Lung (tissue), 11 donors: ENCODE measurements at regions not wholly inside any gene's neighbourhood (a gene's known extent, or its start where the extent isn't known, plus 50 kb on each side); places are given as distances from the start of the nearest gene placed in this dataset.

Experiments used
- ATAC-seq: fragments of 200-7000 bp; cut with Tn5 transposase; one replicate; pipeline ENCODE4 v1.9.1; 2020; ENCODE audit warnings: moderate number of reproducible peaks; ENCODE audit not compliant: insufficient read depth, low FRiP score
- DNase-seq, 3 donors: peaks; one replicate each; pipeline ENCODE4 v3.0.0-alpha.2; 2013 to 2017
- H3K27ac ChIP-seq, 2 donors: one replicate each; pipeline ENCODE4 v1.5.1; 2013; ENCODE audit warnings: mild to moderate bottlenecking in 2 of 2, moderate library complexity in 2 of 2, control low read depth in 1 of 2, inconsistent platforms in 1 of 2, low read depth in 1 of 2, low read length in 1 of 2
- H3K27me3 ChIP-seq, 3 donors: one replicate each; pipeline ENCODE4 v1.5.1; 2013; ENCODE audit warnings: low read length in 2 of 3; ENCODE audit not compliant: control insufficient read depth in 3 of 3, insufficient read depth in 3 of 3
- H3K36me3 ChIP-seq, 4 donors: one replicate each; pipeline ENCODE4 v1.5.1; 2013; ENCODE audit warnings: low read length in 4 of 4, mild to moderate bottlenecking in 1 of 4, moderate library complexity in 1 of 4; ENCODE audit not compliant: control insufficient read depth in 4 of 4, insufficient read depth in 4 of 4
- H3K4me1 ChIP-seq, 5 donors: one replicate each; pipeline ENCODE4 v1.5.1; 2013; ENCODE audit warnings: low read length in 5 of 5, mild to moderate bottlenecking in 2 of 5, moderate library complexity in 1 of 5; ENCODE audit not compliant: control insufficient read depth in 5 of 5, insufficient read depth in 5 of 5
- H3K4me3 ChIP-seq: one replicate; pipeline ENCODE4 v1.5.1; 2013; ENCODE audit warnings: mild to moderate bottlenecking, control low read depth, moderate library complexity
- H3K9ac ChIP-seq, 2 donors: one replicate each; pipeline ENCODE4 v1.5.1; 2013; ENCODE audit warnings: low read length in 2 of 2, control low read depth in 1 of 2; ENCODE audit not compliant: insufficient read depth in 1 of 2
- H3K9me3 ChIP-seq, 4 donors: one replicate each; pipeline ENCODE4 v1.5.1; 2013; ENCODE audit warnings: low read length in 3 of 4, mild to moderate bottlenecking in 1 of 4, moderate library complexity in 1 of 4; ENCODE audit not compliant: control insufficient read depth in 4 of 4, insufficient read depth in 3 of 4
- WGBS, 2 donors: extraction: QIAGEN DNeasy Blood & Tissue Kit; methylation state at CpG; one replicate each; pipeline ENCODE4 v1.1.7; 2013; 5-methylcytosine and 5-hydroxymethylcytosine counted together
- TF ChIP-seq, protein P1 (sequence below): IDR thresholded peaks from 2 replicates; pipeline ENCODE4 v1.5.1; 2012; ENCODE audit warnings: mild to moderate bottlenecking; ENCODE audit errors: control extremely low read depth, extremely low read depth
- donor health status: control.
- donor health status: control.
- donor health status: Bipolar disorder and iron deficiency.
- donor health status: healthy.
- donor health status: DM: yes; HTN: yes; CAD: no.

DNA sequence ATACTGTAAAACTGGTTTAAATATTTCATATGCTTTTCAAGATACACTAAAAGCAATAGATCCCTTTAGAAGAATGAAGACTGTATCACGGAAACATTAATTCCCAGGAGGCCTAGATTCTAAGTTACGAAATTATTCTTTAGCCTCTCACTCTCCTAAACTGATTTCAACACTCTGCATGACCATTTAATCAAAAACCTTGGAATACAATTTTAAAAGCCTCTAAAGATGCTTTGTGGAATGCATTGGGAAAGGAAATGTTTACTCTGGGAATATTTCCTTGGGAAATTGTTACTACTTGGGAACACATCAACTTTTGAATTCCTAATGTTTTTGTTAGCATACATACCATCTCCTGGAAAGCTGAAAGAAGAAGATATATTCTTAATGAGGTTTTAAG, 255.7 kb upstream of the FAR2 start:
- no peak for ATAC-seq
- TF ChIP-seq, protein P1, sequence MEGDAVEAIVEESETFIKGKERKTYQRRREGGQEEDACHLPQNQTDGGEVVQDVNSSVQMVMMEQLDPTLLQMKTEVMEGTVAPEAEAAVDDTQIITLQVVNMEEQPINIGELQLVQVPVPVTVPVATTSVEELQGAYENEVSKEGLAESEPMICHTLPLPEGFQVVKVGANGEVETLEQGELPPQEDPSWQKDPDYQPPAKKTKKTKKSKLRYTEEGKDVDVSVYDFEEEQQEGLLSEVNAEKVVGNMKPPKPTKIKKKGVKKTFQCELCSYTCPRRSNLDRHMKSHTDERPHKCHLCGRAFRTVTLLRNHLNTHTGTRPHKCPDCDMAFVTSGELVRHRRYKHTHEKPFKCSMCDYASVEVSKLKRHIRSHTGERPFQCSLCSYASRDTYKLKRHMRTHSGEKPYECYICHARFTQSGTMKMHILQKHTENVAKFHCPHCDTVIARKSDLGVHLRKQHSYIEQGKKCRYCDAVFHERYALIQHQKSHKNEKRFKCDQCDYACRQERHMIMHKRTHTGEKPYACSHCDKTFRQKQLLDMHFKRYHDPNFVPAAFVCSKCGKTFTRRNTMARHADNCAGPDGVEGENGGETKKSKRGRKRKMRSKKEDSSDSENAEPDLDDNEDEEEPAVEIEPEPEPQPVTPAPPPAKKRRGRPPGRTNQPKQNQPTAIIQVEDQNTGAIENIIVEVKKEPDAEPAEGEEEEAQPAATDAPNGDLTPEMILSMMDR: no peak
- H3K27me3 ChIP-seq: no peaks in the 10 kb centered on the region
- H3K9me3 ChIP-seq: peaks cover 0 to 2% (median 0%) of the 10 kb centered on the region in 4 donors
- WGBS, 2 donors: 74 to 88% methylated on average over 2 of the region's 2 CpGs
- H3K4me1 ChIP-seq: no peaks in the 10 kb centered on the region
- no peak overlapping the region for H3K9ac ChIP-seq
- H3K36me3 ChIP-seq: no peaks in the 10 kb centered on the region
- no peak for DNase-seq
- H3K4me3 ChIP-seq: no peak overlapping the region
- H3K27ac ChIP-seq: no peak overlapping the region

DNA sequence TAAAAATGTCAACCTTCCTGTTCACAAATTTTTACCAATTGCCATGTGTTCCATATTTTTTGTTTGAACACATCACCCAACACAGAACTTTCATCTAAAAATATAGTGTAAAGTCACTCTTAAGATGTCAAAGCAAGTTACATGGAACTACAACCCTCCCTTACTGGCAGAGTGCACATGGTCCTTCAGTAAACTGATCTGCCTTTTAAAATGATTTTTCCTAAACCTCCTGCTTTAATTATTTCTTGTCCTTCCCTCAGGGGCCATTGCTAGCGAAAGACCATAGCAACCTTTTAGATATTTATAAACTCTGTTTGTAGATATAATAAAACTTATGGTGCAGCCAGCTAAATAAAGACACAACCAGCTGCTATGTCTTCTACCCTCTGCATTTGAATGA, 255.2 kb upstream of the FAR2 start:
- DNase-seq (no peak), ATAC-seq (no peak)
- no peaks in the 10 kb centered on the region for H3K4me1 ChIP-seq
- H3K9me3 ChIP-seq: peaks cover 0 to 2% (median 0%) of the 10 kb centered on the region in 4 donors
- TF ChIP-seq, protein P1: no peak
- no peaks in the 10 kb centered on the region for H3K27me3 ChIP-seq
- H3K27ac ChIP-seq: no peak overlapping the region
- H3K9ac ChIP-seq: no peak overlapping the region
- 77 to 91% methylated on average over 1 of the region's 1 CpG for WGBS, 2 donors
- no peaks in the 10 kb centered on the region for H3K36me3 ChIP-seq
- H3K4me3 ChIP-seq: no peak overlapping the region

DNA sequence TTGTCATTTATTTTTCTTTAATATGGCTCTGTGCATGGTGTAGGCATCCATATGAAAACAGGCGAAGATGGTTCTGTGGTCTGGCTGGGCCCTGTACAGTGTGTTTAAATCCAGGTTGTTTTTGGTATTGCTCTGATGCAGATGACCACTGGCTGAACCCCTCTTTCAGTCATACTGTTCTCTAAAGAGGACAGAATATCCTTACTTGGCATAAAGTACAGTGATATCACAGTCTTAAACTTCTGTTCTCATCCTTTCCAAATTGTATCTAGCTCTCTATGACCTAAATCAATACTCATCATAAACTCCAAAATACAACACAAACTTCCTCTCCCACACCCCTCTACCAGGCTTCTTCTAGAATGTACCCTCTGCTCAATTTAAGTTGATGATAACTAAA, 252.7 kb upstream of the FAR2 start:
- WGBS, 2 donors: 86 to 87% methylated on average over 1 of the region's 1 CpG
- no peaks in the 10 kb centered on the region for H3K36me3 ChIP-seq
- H3K4me1 ChIP-seq: no peaks in the 10 kb centered on the region
- TF ChIP-seq, protein P1: no peak
- DNase-seq: no peak
- H3K4me3 ChIP-seq: no peak overlapping the region
- H3K27me3 ChIP-seq: no peaks in the 10 kb centered on the region
- peaks cover 0 to 6% (median 2%) of the 10 kb centered on the region in 4 donors for H3K9me3 ChIP-seq
- H3K27ac ChIP-seq: no peak overlapping the region
- no peak for ATAC-seq
- no peak overlapping the region for H3K9ac ChIP-seq

DNA sequence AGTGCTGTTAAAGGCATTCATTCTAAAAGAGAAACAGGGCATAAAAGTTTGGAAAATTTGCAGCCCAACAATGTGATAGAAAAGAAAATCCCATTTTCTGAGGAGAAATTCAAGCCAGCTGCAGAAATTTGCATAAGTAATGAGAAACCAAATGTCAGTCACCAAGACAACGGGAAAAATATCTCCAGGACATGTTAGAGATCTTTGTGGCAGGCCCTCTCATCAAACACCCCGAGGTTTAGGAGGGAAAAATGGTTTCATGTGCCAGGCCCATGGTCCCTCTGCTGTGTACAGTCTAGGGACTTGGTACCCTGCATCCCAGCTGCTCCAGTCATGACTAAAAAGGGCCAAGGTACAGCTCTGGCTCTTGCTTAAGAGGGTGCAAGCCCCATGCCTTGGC, 251.0 kb upstream of the FAR2 start:
- Histone ChIP-seq H3K9ac (no peak overlapping the region), H3K4me3 (no peak overlapping the region), H3K36me3 (no peaks in the 10 kb centered on the region), H3K9me3 (peaks cover 0 to 7% (median 3%) of the 10 kb centered on the region in 4 donors), H3K27me3 (no peaks in the 10 kb centered on the region), H3K4me1 (no peaks in the 10 kb centered on the region), H3K27ac (no peak overlapping the region)
- ATAC-seq: no peak
- TF ChIP-seq, protein P1: no peak
- WGBS, 2 donors: 53 to 81% methylated on average over 2 of the region's 2 CpGs
- no peak for DNase-seq
